A549 (cell line): ENCODE measurements at regions not wholly inside any gene's neighbourhood (a gene's known extent, or its start where the extent isn't known, plus 50 kb on each side); places are given as distances from the start of the nearest gene placed in this dataset.

Experiments used
- CHD4 ChIP-seq: fragments of 200-600 bp; sonication (generic); IDR thresholded peaks from 2 replicates; pipeline ENCODE4 v1.6.1; 2016; ENCODE audit warnings: antibody characterized with exemption, mild to moderate bottlenecking, borderline replicate concordance
- FOSB ChIP-seq: fragments of 250-450 bp; sonication (Bioruptor Pico); IDR thresholded peaks from 2 replicates; pipeline ENCODE4 v1.5.0; 2020; ENCODE audit warnings: mild to moderate bottlenecking, moderate library complexity
- HMGXB4 ChIP-seq: fragments of 250-450 bp; sonication (Bioruptor Pico); IDR thresholded peaks from 2 replicates; pipeline ENCODE4 v1.5.0; 2021; ENCODE audit warnings: mild to moderate bottlenecking, moderate library complexity, borderline replicate concordance
- POLR2A ChIP-seq: IDR thresholded peaks from 2 replicates; pipeline ENCODE4 v1.6.1; 2012; ENCODE audit warnings: mild to moderate bottlenecking, low read length
- TF ChIP-seq, protein P1 (sequence below): fragments of >200 bp; sonication (Bioruptor Twin); formaldehyde crosslinking; IDR thresholded peaks from 3 replicates; pipeline ENCODE4 v1.5.1; 2016

DNA sequence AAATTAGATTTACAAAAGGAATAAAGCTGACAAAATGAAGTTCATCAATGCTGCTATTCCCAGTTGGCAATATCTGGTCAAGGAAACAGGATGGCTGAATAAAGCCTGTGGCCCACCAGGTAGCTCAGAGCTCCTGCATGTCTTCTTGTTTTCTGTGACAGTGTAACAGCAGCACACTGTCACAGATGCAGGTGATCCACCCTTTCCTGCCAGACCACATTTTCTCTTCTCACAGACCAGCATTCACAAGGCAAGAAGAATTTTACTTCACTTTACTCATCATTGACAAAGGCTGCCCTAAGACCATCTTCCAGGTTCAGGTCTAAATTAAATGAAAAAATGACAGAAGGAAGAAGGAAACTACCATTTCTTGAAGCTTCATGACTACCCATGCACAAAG is 166.2 kb upstream of the MEIS1 start:
- no peak for TF ChIP-seq CHD4
- TF ChIP-seq HMGXB4 (CRISPR knock-in tag): no peak
- TF ChIP-seq, protein P1, sequence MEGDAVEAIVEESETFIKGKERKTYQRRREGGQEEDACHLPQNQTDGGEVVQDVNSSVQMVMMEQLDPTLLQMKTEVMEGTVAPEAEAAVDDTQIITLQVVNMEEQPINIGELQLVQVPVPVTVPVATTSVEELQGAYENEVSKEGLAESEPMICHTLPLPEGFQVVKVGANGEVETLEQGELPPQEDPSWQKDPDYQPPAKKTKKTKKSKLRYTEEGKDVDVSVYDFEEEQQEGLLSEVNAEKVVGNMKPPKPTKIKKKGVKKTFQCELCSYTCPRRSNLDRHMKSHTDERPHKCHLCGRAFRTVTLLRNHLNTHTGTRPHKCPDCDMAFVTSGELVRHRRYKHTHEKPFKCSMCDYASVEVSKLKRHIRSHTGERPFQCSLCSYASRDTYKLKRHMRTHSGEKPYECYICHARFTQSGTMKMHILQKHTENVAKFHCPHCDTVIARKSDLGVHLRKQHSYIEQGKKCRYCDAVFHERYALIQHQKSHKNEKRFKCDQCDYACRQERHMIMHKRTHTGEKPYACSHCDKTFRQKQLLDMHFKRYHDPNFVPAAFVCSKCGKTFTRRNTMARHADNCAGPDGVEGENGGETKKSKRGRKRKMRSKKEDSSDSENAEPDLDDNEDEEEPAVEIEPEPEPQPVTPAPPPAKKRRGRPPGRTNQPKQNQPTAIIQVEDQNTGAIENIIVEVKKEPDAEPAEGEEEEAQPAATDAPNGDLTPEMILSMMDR: no peak
- no peak for TF ChIP-seq FOSB (CRISPR knock-in tag)
- TF ChIP-seq POLR2A: no peak
